ENCODE measurements at regions not wholly inside any gene's neighbourhood (a gene's known extent, or its start where the extent isn't known, plus 50 kb on each side); places are given as distances from the start of the nearest gene placed in this dataset.

- no peak for ATAC-seq
- TF ChIP-seq, protein P1, sequence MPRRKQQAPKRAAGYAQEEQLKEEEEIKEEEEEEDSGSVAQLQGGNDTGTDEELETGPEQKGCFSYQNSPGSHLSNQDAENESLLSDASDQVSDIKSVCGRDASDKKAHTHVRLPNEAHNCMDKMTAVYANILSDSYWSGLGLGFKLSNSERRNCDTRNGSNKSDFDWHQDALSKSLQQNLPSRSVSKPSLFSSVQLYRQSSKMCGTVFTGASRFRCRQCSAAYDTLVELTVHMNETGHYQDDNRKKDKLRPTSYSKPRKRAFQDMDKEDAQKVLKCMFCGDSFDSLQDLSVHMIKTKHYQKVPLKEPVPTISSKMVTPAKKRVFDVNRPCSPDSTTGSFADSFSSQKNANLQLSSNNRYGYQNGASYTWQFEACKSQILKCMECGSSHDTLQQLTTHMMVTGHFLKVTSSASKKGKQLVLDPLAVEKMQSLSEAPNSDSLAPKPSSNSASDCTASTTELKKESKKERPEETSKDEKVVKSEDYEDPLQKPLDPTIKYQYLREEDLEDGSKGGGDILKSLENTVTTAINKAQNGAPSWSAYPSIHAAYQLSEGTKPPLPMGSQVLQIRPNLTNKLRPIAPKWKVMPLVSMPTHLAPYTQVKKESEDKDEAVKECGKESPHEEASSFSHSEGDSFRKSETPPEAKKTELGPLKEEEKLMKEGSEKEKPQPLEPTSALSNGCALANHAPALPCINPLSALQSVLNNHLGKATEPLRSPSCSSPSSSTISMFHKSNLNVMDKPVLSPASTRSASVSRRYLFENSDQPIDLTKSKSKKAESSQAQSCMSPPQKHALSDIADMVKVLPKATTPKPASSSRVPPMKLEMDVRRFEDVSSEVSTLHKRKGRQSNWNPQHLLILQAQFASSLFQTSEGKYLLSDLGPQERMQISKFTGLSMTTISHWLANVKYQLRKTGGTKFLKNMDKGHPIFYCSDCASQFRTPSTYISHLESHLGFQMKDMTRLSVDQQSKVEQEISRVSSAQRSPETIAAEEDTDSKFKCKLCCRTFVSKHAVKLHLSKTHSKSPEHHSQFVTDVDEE (CRISPR knock-in tag; IDR thresholded peaks at IDR 0.05): no peak
- TF ChIP-seq ESRRG (CRISPR knock-in tag; IDR thresholded peaks at IDR 0.05): no peak
- TF ChIP-seq ZNF70 (CRISPR knock-in tag; IDR thresholded peaks at IDR 0.05): no peak
- TF ChIP-seq PATZ1 (CRISPR knock-in tag; IDR thresholded peaks at IDR 0.05; ENCODE audit: borderline replicate concordance): no peak
- no peak for TF ChIP-seq ZNF8 (CRISPR knock-in tag; IDR thresholded peaks at IDR 0.05)
- no peak for TF ChIP-seq CREB5 (CRISPR knock-in tag; IDR thresholded peaks at IDR 0.05; ENCODE audit: low read depth)
- TF ChIP-seq ISL1 (CRISPR knock-in tag; IDR thresholded peaks at IDR 0.05): no peak
- no peak for TF ChIP-seq OSR1 (CRISPR knock-in tag; IDR thresholded peaks at IDR 0.05)
- TF ChIP-seq PPARA (CRISPR knock-in tag; IDR thresholded peaks at IDR 0.05; ENCODE audit: borderline replicate concordance): no peak
- TF ChIP-seq CSRNP3 (CRISPR knock-in tag; IDR thresholded peaks at IDR 0.05): no peak
Observed at GRCh38 chr6:43954311-43955131, 172.7 kb downstream of the MRPL14 start.

GRCh38 chr6:43953794-43954310 is 173.4 kb downstream of the MRPL14 start:
- no peak for TF ChIP-seq CSDC2 (CRISPR knock-in tag; IDR thresholded peaks at IDR 0.05)
- no peak for TF ChIP-seq PPARA (CRISPR knock-in tag; IDR thresholded peaks at IDR 0.05; ENCODE audit: borderline replicate concordance)
- TF ChIP-seq SNAI2 (CRISPR knock-in tag; IDR thresholded peaks at IDR 0.05): no peak
- peak; percentile 48; the same call in 2 of the 3 replicates for ATAC-seq

- no peak for ATAC-seq
- TF ChIP-seq OSR1 (CRISPR knock-in tag; IDR thresholded peaks at IDR 0.05) (no peak), CREB5 (CRISPR knock-in tag; IDR thresholded peaks at IDR 0.05; ENCODE audit: low read depth) (no peak), ARNTL (CRISPR knock-in tag; IDR thresholded peaks at IDR 0.05; ENCODE audit: borderline replicate concordance, low read depth) (no peak), CSDC2 (CRISPR knock-in tag; IDR thresholded peaks at IDR 0.05) (no peak), RARB (CRISPR knock-in tag; IDR thresholded peaks at IDR 0.05) (no peak), POU6F1 (CRISPR knock-in tag; IDR thresholded peaks at IDR 0.05; ENCODE audit: borderline replicate concordance, low read depth) (no peak), ESRRG (CRISPR knock-in tag; IDR thresholded peaks at IDR 0.05) (no peak), PATZ1 (CRISPR knock-in tag; IDR thresholded peaks at IDR 0.05; ENCODE audit: borderline replicate concordance) (no peak), ZFP3 (CRISPR knock-in tag; IDR thresholded peaks at IDR 0.05) (no peak), GLIS3 (CRISPR knock-in tag; IDR thresholded peaks at IDR 0.05) (no peak), CSRNP3 (CRISPR knock-in tag; IDR thresholded peaks at IDR 0.05) (no peak)
- TF ChIP-seq, protein P1 (CRISPR knock-in tag; IDR thresholded peaks at IDR 0.05): no peak
Observed at GRCh38 chr6:43953256-43953655, 174.0 kb downstream of the MRPL14 start.
